ENCODE measurements at regions not wholly inside any gene's neighbourhood (a gene's known extent, or its start where the extent isn't known, plus 50 kb on each side); places are given as distances from the start of the nearest gene placed in this dataset.

- no peak overlapping the region for H3K27ac ChIP-seq
Measured at GRCh38 chr2:105972927-105973326, 221.2 kb downstream of the UXS1 start.

GRCh38 chr2:105972246-105972645 lies 221.9 kb downstream of the UXS1 start:
- ATAC-seq, result no peak
- WGBS, 2 donors (ENCODE audit: low coverage in 1 of 2), result 61 to 71% methylated on average over 1 to 2 of the region's 3 CpGs
- TF ChIP-seq POLR2A (IDR thresholded peaks at IDR 0.05), result no peak
- no peak for TF ChIP-seq CTCF (IDR thresholded peaks at IDR 0.05)
- TF ChIP-seq EP300 (IDR thresholded peaks at IDR 0.05), result no peak
- no peak for TF ChIP-seq POLR2AphosphoS5 (IDR thresholded peaks at IDR 0.05)

More at GRCh38 chr2:105972927-105973326, 221.2 kb downstream of the UXS1 start:
- Histone ChIP-seq H3K4me3 (no peak overlapping the region), H3K4me1 (no peaks in the 10 kb centered on the region), H3K9me3 (peaks cover 0 to 15% (median 0%) of the 10 kb centered on the region in 3 donors), H3K27me3 (no peaks in the 10 kb centered on the region), H3K36me3 (no peaks in the 10 kb centered on the region)
- no peak for ATAC-seq
- TF ChIP-seq POLR2AphosphoS5 (IDR thresholded peaks at IDR 0.05), result no peak
- TF ChIP-seq EP300 (IDR thresholded peaks at IDR 0.05), result no peak
- TF ChIP-seq POLR2A (IDR thresholded peaks at IDR 0.05), result no peak
- 92% methylated on average over 4 of the region's 6 CpGs for WGBS, 2 donors (ENCODE audit: low coverage in 1 of 2)

GRCh38 chr2:105969552-105969951 lies 224.5 kb downstream of the UXS1 start:
- TF ChIP-seq POLR2AphosphoS5 (IDR thresholded peaks at IDR 0.05) (no peak), CTCF (IDR thresholded peaks at IDR 0.05) (no peak), EP300 (IDR thresholded peaks at IDR 0.05) (no peak), POLR2A (IDR thresholded peaks at IDR 0.05) (no peak)
- Histone ChIP-seq H3K36me3 (no peaks in the 10 kb centered on the region), H3K27ac (no peak overlapping the region), H3K4me3 (no peak overlapping the region), H3K27me3 (no peaks in the 10 kb centered on the region), H3K4me1 (no peaks in the 10 kb centered on the region), H3K9me3 (peaks cover 0 to 7% (median 0%) of the 10 kb centered on the region in 3 donors)
- ATAC-seq, result no peak
- WGBS, 2 donors (ENCODE audit: low coverage in 1 of 2), result 66 to 77% methylated on average over 2 to 6 of the region's 7 CpGs

More at GRCh38 chr2:105972246-105972645, 221.9 kb downstream of the UXS1 start:
- Histone ChIP-seq H3K4me3 (no peak overlapping the region), H3K36me3 (no peaks in the 10 kb centered on the region), H3K9me3 (peaks cover 0 to 11% (median 0%) of the 10 kb centered on the region in 3 donors), H3K27me3 (no peaks in the 10 kb centered on the region), H3K27ac (no peak overlapping the region), H3K4me1 (no peaks in the 10 kb centered on the region)

GRCh38 chr2:105962221-105962620 lies 217.5 kb downstream of the NCK2 start:
- Histone ChIP-seq H3K4me3 (no peak overlapping the region), H3K36me3 (no peaks in the 10 kb centered on the region), H3K27ac (no peak overlapping the region), H3K4me1 (no peaks in the 10 kb centered on the region), H3K27me3 (no peaks in the 10 kb centered on the region), H3K9me3 (no peaks in the 10 kb centered on the region)
- WGBS, 2 donors (ENCODE audit: low coverage in 1 of 2), result 81 to 90% methylated on average over 2 to 5 of the region's 6 CpGs
- no peak for ATAC-seq
- no peak for TF ChIP-seq POLR2AphosphoS5 (IDR thresholded peaks at IDR 0.05)
- no peak for TF ChIP-seq EP300 (IDR thresholded peaks at IDR 0.05)
- no peak for TF ChIP-seq CTCF (IDR thresholded peaks at IDR 0.05)
- no peak for TF ChIP-seq POLR2A (IDR thresholded peaks at IDR 0.05)

GRCh38 chr2:105961599-105962146 lies 217.0 kb downstream of the NCK2 start:
- TF ChIP-seq EP300 (IDR thresholded peaks at IDR 0.05), result no peak
- TF ChIP-seq CTCF (IDR thresholded peaks at IDR 0.05), result no peak
- no peak for TF ChIP-seq POLR2A (IDR thresholded peaks at IDR 0.05)
- TF ChIP-seq POLR2AphosphoS5 (IDR thresholded peaks at IDR 0.05), result no peak
- ATAC-seq, result no peak
- Histone ChIP-seq H3K27ac (no peak overlapping the region), H3K9me3 (no peaks in the 10 kb centered on the region), H3K36me3 (no peaks in the 10 kb centered on the region), H3K4me3 (no peak overlapping the region), H3K4me1 (no peaks in the 10 kb centered on the region), H3K27me3 (no peaks in the 10 kb centered on the region)
- 92% methylated on average over 5 of the region's 6 CpGs; no CpG with 5 or more reads in 1 of the 2 donors for WGBS, 2 donors (ENCODE audit: low coverage in 1 of 2)
